ENCODE measurements at regions not wholly inside any gene's neighbourhood (a gene's known extent, or its start where the extent isn't known, plus 50 kb on each side); places are given as distances from the start of the nearest gene placed in this dataset.

GRCh38 chr3:34267088-34267487 lies 468.7 kb downstream of the PDCD6IP start (continued):
- no peak for TF ChIP-seq ZNF462 (CRISPR knock-in tag; IDR thresholded peaks at IDR 0.05)
- TF ChIP-seq POLR2AphosphoS5 (IDR thresholded peaks at IDR 0.05; ENCODE audit: low read depth) = no peak
- TF ChIP-seq JUNB (IDR thresholded peaks at IDR 0.05; ENCODE audit: unreplicated experiment) = no peak
- TF ChIP-seq CREB1 (CRISPR knock-in tag; IDR thresholded peaks at IDR 0.05; ENCODE audit: low read depth) = no peak
- TF ChIP-seq EZH2 (IDR thresholded peaks at IDR 0.05; ENCODE audit: low read depth, unreplicated experiment) = no peak

GRCh38 chr3:34268032-34268709 lies 469.7 kb downstream of the PDCD6IP start:
- Histone ChIP-seq H3K4me2 (no peak overlapping the region), H3K36me3 (ENCODE audit: insufficient read depth) (no peaks in the 10 kb centered on the region), H3K4me1 (ENCODE audit: insufficient read depth) (no peaks in the 10 kb centered on the region), H3K27me3 (ENCODE audit: insufficient read depth) (no peaks in the 10 kb centered on the region), H3K9me2 (ENCODE audit: insufficient read depth) (peaks cover 5% of the 10 kb centered on the region; the same call in 1 of the 2 replicates), H2AFZ (peak overlapping the region; percentile 4; the same call in 1 of the 2 replicates), H4K20me1 (replicated peaks; ENCODE audit: insufficient read depth) (no peaks in the 10 kb centered on the region), H3K4me3 (no peak overlapping the region), H3F3A (replicated peaks; ENCODE audit: low read depth) (no peaks in the 10 kb centered on the region), H3K27ac (ENCODE audit: low read depth) (no peak overlapping the region), H3K79me2 (replicated peaks; ENCODE audit: insufficient read depth) (no peaks in the 10 kb centered on the region)
- peak overlapping the region; percentile 3; the same call in 1 of the 2 replicates for H3K27ac Mint-ChIP-seq
- H3K36me3 Mint-ChIP-seq (ENCODE audit: low read depth) = no peaks in the 10 kb centered on the region
- peaks cover 9% of the 10 kb centered on the region; the same call in 2 of the 3 replicates for H3K4me1 Mint-ChIP-seq
- H3K9me3 Mint-ChIP-seq = no peaks in the 10 kb centered on the region
- ATAC-seq = no peak; the same call in 2 of the 3 replicates
- no peak for DNase-seq (ENCODE audit: low spot score)
- no peak overlapping the region for H3K4me3 Mint-ChIP-seq
- no peaks in the 10 kb centered on the region for H3K27me3 Mint-ChIP-seq (ENCODE audit: insufficient read depth, low read depth, poor library complexity)
- TF ChIP-seq ZNF331 (CRISPR knock-in tag; IDR thresholded peaks at IDR 0.05; ENCODE audit: low read depth) = no peak
- TF ChIP-seq REST (IDR thresholded peaks at IDR 0.05; ENCODE audit: unreplicated experiment) = no peak
- TF ChIP-seq EZH2phosphoT487 (IDR thresholded peaks at IDR 0.05; ENCODE audit: unreplicated experiment) = no peak
- TF ChIP-seq NANOG (IDR thresholded peaks at IDR 0.05; ENCODE audit: borderline replicate concordance) = no peak
- no peak for TF ChIP-seq ZNF114 (CRISPR knock-in tag; IDR thresholded peaks at IDR 0.05)
- TF ChIP-seq STAT1 (IDR thresholded peaks at IDR 0.05; ENCODE audit: unreplicated experiment) = no peak

Data from GM23338 (cell line).